GM12874 (cell line): ENCODE measurements at regions not wholly inside any gene's neighbourhood (a gene's known extent, or its start where the extent isn't known, plus 50 kb on each side); places are given as distances from the start of the nearest gene placed in this dataset.

Experiments
- TF ChIP-seq, protein P1 (sequence below): IDR thresholded peaks from 2 replicates; pipeline ENCODE4 v1.5.1; 2011; ENCODE audit warnings: low read depth, mild to moderate bottlenecking, control low read depth, low read length, moderate library complexity; ENCODE audit not compliant: insufficient read depth

DNA sequence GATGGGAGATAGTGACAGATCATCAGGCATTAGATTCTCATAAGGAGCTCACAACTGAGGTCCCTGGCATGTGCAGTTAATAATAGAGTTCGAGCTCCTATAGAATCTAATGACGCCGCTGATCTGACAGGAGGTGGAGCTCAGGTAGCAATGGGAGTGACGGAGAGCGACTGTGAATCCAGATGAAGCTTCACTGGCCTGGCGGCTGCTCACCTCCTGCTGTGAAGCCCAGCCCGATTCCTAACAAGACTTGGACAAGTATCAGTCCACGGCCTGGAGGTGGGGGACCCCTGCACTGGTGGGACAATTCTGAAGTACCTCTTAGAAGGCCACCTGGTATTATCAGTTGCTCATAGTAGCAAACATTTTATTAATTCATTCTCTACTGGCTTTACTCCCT lies 377.9 kb upstream of the ITGA1 start:
- TF ChIP-seq, protein P1, sequence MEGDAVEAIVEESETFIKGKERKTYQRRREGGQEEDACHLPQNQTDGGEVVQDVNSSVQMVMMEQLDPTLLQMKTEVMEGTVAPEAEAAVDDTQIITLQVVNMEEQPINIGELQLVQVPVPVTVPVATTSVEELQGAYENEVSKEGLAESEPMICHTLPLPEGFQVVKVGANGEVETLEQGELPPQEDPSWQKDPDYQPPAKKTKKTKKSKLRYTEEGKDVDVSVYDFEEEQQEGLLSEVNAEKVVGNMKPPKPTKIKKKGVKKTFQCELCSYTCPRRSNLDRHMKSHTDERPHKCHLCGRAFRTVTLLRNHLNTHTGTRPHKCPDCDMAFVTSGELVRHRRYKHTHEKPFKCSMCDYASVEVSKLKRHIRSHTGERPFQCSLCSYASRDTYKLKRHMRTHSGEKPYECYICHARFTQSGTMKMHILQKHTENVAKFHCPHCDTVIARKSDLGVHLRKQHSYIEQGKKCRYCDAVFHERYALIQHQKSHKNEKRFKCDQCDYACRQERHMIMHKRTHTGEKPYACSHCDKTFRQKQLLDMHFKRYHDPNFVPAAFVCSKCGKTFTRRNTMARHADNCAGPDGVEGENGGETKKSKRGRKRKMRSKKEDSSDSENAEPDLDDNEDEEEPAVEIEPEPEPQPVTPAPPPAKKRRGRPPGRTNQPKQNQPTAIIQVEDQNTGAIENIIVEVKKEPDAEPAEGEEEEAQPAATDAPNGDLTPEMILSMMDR = no peak

DNA sequence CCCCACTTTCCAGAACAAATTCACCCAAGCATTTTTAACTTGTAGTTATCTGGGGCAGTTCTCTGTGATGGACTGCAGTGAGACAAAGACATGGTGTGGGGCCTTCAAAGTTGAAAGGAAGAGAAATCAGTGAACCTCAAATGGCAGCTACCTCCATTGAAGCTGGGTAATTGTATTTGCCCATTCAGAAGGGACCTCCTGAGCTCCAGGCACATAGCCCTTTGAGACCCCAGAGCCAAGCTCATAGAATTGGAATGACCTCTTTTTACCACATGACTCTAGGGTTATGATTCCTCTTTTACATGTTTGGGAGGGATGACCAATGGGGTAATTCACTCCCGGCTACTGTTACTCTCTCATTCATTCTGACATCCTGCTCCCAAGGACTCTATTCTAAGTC lies 368.4 kb upstream of the ITGA1 start:
- TF ChIP-seq, protein P1 = no peak

DNA sequence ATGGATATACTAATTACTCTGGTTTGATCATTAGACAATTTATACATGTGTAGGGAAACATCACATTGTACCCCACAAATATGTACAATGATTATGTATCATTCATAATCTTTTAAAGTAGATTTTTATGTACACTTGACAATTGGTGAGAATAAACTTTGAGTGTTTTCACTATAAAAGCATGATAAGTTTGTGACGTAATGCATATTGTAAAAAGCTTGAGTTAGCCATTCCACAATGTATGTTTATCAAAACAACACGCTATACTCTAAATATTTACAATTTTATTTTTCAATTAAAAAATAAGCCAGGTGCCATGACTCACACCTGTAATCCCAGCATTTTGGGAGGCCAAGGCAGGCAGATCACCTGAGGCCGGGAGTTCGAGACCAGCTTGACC lies 360.1 kb upstream of the ITGA1 start:
- TF ChIP-seq, protein P1 = no peak

DNA sequence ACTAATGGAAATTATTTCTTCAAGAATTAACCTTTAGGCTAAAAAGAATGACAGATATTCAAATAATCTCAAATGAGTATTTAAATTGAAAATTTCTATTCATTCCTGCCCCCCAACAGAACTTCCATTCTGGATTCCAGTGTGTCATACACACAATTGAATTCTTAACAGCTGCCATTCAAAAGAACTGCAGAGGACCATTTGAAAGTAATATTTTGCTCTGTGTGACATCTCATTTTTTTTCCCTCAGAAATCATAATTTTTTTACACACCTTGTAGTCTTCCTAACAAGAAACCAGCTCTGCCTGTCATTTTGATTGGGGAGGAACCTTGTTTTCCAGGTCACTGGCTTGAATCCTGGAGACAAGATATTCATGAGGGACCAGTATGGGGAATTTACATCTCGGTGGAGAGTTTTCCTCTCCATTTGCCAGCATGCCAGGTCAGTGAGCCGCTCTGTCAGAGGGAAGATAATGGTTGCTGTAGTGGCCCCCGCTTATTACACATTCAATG lies 358.7 kb upstream of the ITGA1 start:
- TF ChIP-seq, protein P1 = no peak

DNA sequence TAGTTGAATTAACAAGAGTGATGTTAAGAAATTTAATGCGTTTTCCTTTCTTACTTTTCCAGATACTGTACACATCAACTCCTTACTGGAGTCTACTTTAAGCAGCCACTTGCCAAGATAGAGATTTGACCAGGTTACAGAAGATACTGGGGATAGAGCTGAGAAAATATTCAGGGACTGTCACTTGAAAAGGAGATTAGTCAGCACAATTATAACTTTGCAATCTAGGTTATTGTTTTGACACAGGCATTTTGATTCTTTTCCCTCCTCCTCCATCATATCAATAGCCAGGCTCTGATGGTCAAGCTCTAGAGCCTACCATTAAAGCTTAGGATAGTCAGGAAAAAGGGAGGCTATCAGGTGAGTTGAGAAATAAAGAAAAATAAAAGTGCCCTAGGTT lies 345.9 kb upstream of the ITGA1 start:
- TF ChIP-seq, protein P1 = no peak

DNA sequence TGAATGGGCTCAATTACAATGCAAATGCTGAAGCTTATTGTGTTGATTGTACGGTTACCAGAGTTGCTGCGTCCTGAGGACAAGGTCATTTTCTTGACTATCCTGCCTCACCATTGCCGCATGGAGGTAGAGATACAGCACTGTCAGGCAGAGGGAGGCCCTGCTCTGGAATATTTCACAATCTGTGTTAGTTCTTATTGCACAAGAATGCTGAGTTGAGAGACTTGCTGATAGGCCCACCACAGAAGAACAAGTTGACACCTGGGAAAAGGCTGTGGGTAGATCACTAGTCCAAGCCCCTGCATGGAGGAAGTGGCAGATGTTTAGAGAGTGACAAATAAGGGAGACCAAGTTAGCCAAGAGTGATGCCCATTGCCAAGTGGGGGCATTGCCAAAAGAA lies 344.5 kb upstream of the ITGA1 start:
- TF ChIP-seq, protein P1 = no peak

DNA sequence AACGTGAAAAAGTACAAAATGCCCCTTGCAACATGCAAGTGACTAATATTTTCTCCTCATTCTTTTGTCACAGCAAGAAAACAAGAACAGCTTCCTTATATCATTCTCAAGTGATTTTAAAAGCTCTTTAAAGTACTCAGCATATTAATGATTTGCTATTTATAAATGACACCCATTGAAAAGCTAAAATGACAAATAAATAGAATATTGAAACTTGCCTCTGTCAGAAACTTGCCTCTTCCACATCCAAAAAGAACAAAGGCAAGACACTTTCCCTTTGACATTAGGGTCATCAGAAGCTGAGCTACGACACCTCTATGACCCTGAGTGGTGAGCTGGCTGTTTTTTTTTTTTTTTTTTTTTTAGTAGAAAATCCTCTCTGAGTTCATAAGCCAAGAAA lies 339.6 kb upstream of the ITGA1 start:
- TF ChIP-seq, protein P1 = no peak

DNA sequence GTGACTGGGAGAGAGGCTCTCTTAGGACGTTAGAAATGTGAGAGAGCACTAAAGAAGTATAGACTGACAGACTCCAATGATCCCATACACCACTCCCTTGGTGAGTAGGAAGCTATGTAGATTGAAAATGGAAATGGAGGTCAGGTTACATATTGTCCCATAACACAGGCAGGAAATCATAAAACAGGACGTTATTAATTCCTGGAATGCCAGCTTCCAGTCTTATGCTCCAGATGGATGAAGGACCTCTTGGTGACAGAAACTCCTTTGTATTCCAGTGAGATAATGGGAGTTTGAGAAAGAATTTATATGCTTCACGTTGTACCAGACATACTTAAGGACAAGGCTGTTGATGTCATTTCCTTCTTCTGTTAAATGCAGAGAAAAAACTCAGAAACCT lies 338.2 kb upstream of the ITGA1 start:
- TF ChIP-seq, protein P1 = no peak
